ENCODE measurements at regions not wholly inside any gene's neighbourhood (a gene's known extent, or its start where the extent isn't known, plus 50 kb on each side); places are given as distances from the start of the nearest gene placed in this dataset.

- DNase-seq: no peak
These were observed 62.4 kb upstream of the GDF10 start for GRCh38 chr10:47237316-47238260.

- DNase-seq: no peak
These were observed 61.5 kb upstream of the GDF10 start for GRCh38 chr10:47238331-47239095.

GRCh38 chr10:47239211-47239610 is 60.8 kb upstream of the GDF10 start:
- no peak for DNase-seq

GRCh38 chr10:47240173-47240572 is 59.8 kb upstream of the GDF10 start:
- no peak for DNase-seq

- no peak for DNase-seq
These were observed 58.7 kb upstream of the GDF10 start for GRCh38 chr10:47241256-47241655.

- no peak for DNase-seq
These were observed 57.8 kb upstream of the GDF10 start for GRCh38 chr10:47241946-47242867.

GRCh38 chr10:47243356-47243755 is 56.6 kb upstream of the GDF10 start:
- no peak for DNase-seq

GRCh38 chr10:47243791-47244190 is 56.2 kb upstream of the GDF10 start:
- DNase-seq: no peak

- no peak for DNase-seq
These were observed 55.2 kb upstream of the GDF10 start for GRCh38 chr10:47244560-47245500.

GRCh38 chr10:47245731-47246350 is 54.2 kb upstream of the GDF10 start:
- no peak for DNase-seq

- no peak for DNase-seq
These were observed 53.4 kb upstream of the GDF10 start for GRCh38 chr10:47246406-47247147.

GRCh38 chr10:47247148-47248059 is 52.6 kb upstream of the GDF10 start:
- DNase-seq: no peak

GRCh38 chr10:47248386-47249090 is 51.5 kb upstream of the GDF10 start:
- DNase-seq: no peak

GRCh38 chr10:47249881-47250280 is 50.1 kb upstream of the GDF10 start:
- DNase-seq: no peak

All from NCI-H510A treated with DMSO at 0.1 percent for 48 hours (cell line).